NB4 (cell line): ENCODE measurements at regions not wholly inside any gene's neighbourhood (a gene's known extent, or its start where the extent isn't known, plus 50 kb on each side); places are given as distances from the start of the nearest gene placed in this dataset.

ENCODE experiments used
- DNase-seq: peaks from one replicate; pipeline ENCODE4 v3.0.0; 2010; ENCODE audit warnings: low read depth
- H3K4me3 ChIP-seq: one replicate; pipeline ENCODE4 v1.5.1; 2011; ENCODE audit warnings: mild to moderate bottlenecking, low read depth, low read length, moderate library complexity
- CTCF ChIP-seq: IDR thresholded peaks from one replicate; pipeline ENCODE4 v1.5.1; 2012; ENCODE audit warnings: low read depth, low read length
- MYC ChIP-seq: IDR thresholded peaks from 2 replicates; pipeline ENCODE4 v1.6.1; 2011; ENCODE audit warnings: low read depth, low read length
- POLR2A ChIP-seq: IDR thresholded peaks from 2 replicates; pipeline ENCODE4 v1.6.1; 2011; ENCODE audit warnings: mild to moderate bottlenecking; ENCODE audit not compliant: insufficient read length; ENCODE audit errors: extremely low read depth
- TF ChIP-seq, protein P1 (sequence below): IDR thresholded peaks from 2 replicates; pipeline ENCODE4 v1.6.1; 2011; ENCODE audit warnings: low read depth, low read length

GRCh38 chr15:62472616-62473299 is 307.7 kb upstream of the C2CD4B start:
- DNase-seq = peak; percentile 10
- no peak overlapping the region for H3K4me3 ChIP-seq
- TF ChIP-seq MYC (no peak), POLR2A (no peak), CTCF (no peak)
- TF ChIP-seq, protein P1, sequence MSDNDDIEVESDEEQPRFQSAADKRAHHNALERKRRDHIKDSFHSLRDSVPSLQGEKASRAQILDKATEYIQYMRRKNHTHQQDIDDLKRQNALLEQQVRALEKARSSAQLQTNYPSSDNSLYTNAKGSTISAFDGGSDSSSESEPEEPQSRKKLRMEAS = no peak

- TF ChIP-seq, protein P1 = no peak
- TF ChIP-seq MYC (no peak), POLR2A (no peak), CTCF (no peak)
- no peak for DNase-seq
- H3K4me3 ChIP-seq = no peak overlapping the region
Measured at GRCh38 chr15:62474021-62474770, 309.1 kb upstream of the C2CD4B start.

DNA sequence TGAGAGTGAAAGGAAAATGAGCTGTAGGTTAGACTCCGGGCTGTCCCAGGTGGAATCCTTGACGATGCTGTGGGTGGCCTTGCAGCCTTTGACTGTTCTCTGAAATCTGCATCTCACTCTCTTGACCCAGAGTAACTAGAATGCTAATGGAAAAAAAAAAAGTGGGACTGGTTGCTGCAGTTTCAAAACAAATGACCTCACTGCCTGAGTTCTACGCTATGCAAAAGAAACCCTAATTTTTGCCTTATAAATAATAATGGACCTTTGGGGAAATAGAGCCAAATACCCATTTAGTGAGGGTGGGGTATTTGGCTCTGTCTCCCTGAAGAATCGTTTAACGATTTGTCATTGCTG is 309.7 kb upstream of the C2CD4B start:
- TF ChIP-seq, protein P1 = no peak
- no peak for TF ChIP-seq POLR2A
- no peak for TF ChIP-seq MYC
- TF ChIP-seq CTCF = no peak
- H3K4me3 ChIP-seq = no peak overlapping the region
- DNase-seq = no peak

- DNase-seq = no peak
- no peak overlapping the region for H3K4me3 ChIP-seq
- TF ChIP-seq MYC (no peak), CTCF (no peak), POLR2A (no peak)
- TF ChIP-seq, protein P1 = no peak
Measured at GRCh38 chr15:62475591-62475990, 310.5 kb upstream of the C2CD4B start.

- DNase-seq = no peak
- TF ChIP-seq, protein P1 = no peak
- TF ChIP-seq POLR2A (no peak), MYC (no peak), CTCF (no peak)
- H3K4me3 ChIP-seq = no peak overlapping the region
Measured at GRCh38 chr15:62476163-62476562, 311.1 kb upstream of the C2CD4B start.
